B cell (primary cell): ENCODE measurements at regions not wholly inside any gene's neighbourhood (a gene's known extent, or its start where the extent isn't known, plus 50 kb on each side); places are given as distances from the start of the nearest gene placed in this dataset.

Experiments
- ATAC-seq: fragments of 200-7000 bp; cut with Tn5 transposase; one replicate; pipeline ENCODE4 v1.10.0; 2021; ENCODE audit warnings: low read depth, mild to moderate bottlenecking, moderate number of reproducible peaks, moderate library complexity
- CTCF ChIA-PET: fragments of 350-600 bp; sonication (Branson Sonifier 250); formaldehyde crosslinking; loops from one replicate; lab custom pipeline; 2021; ENCODE audit warnings: antibody characterized with exemption, inconsistent platforms; lab: Charles Lee
- POLR2A ChIA-PET: fragments of 350-600 bp; sonication (Branson Sonifier 250); formaldehyde crosslinking; loops from one replicate; lab custom pipeline; 2021; ENCODE audit warnings: antibody characterized with exemption; lab: Charles Lee
- DNase-seq: peaks from one replicate; pipeline ENCODE4 v3.0.0; 2013
- H2AFZ ChIP-seq: 2 replicates; pipeline ENCODE4 v1.6.1; 2012; ENCODE audit warnings: mild to moderate bottlenecking, low read depth, low read length; ENCODE audit not compliant: insufficient read depth, poor library complexity, severe bottlenecking
- H3K27ac ChIP-seq, 2 donors: 1 replicate in 1 of 2; 2 replicates in 1 of 2; pipeline ENCODE4 v1.5.1; 2012 to 2013; ENCODE audit warnings: low read length in 2 of 2, mild to moderate bottlenecking in 2 of 2, moderate library complexity in 1 of 2
- H3K27me3 ChIP-seq, 4 experiments: fragments of 200-600 bp in 1 of 4; sonication (generic) in 1 of 4; replicated peaks in 1 of 4; 1 replicate in 2 of 4; 2 replicates in 2 of 4; pipeline versions ENCODE4 v1.6.1 to v1.7.0; 2013 to 2016; ENCODE audit warnings: low read length in 3 of 4, mild to moderate bottlenecking in 2 of 4, mixed read lengths in 1 of 4, moderate library complexity in 1 of 4; ENCODE audit not compliant: insufficient read depth in 4 of 4, control insufficient read depth in 3 of 4; ENCODE audit errors: control extremely low read depth in 1 of 4
- H3K36me3 ChIP-seq, 2 experiments: replicated peaks in 1 of 2; 1 replicate in 1 of 2; 2 replicates in 1 of 2; pipeline versions ENCODE4 v1.6.1 to v1.7.1; 2013; ENCODE audit warnings: low read length in 1 of 2; ENCODE audit not compliant: insufficient read depth in 2 of 2, control insufficient read depth in 1 of 2; ENCODE audit errors: control extremely low read depth in 1 of 2, extremely low read depth in 1 of 2
- H3K4me1 ChIP-seq, 2 donors: fragments of 200-600 bp in 1 of 2; sonication (generic) in 1 of 2; 1 replicate in 1 of 2; 2 replicates in 1 of 2; pipeline versions ENCODE4 v1.5.1 to v1.6.1; 2013 to 2017; ENCODE audit warnings: low read length in 2 of 2; ENCODE audit not compliant: control insufficient read depth in 2 of 2, insufficient read depth in 2 of 2
- H3K4me2 ChIP-seq: replicated peaks from 2 replicates; pipeline ENCODE3; 2012; ENCODE audit warnings: mild to moderate bottlenecking, low read depth, low read length; ENCODE audit not compliant: poor library complexity, severe bottlenecking
- H3K4me3 ChIP-seq, 5 experiments: fragments of 200-600 bp in 1 of 5; sonication (generic) in 1 of 5; 1 replicate in 3 of 5; 2 replicates in 2 of 5; pipeline versions ENCODE4 v1.5.1 to v1.7.0; 2011 to 2016; ENCODE audit warnings: low read length in 4 of 5, mild to moderate bottlenecking in 4 of 5, low read depth in 2 of 5, control low read depth in 1 of 5, moderate library complexity in 1 of 5; ENCODE audit not compliant: insufficient read depth in 1 of 5; ENCODE audit errors: control extremely low read depth in 1 of 5, extremely low read depth in 1 of 5
- H3K79me2 ChIP-seq: fragments of 200-600 bp; sonication (generic); one replicate; pipeline ENCODE4 v1.6.0; 2016; ENCODE audit warnings: low read length; ENCODE audit not compliant: control insufficient read depth, insufficient read depth
- H3K9ac ChIP-seq: fragments of 200-600 bp; sonication (generic); 2 replicates; pipeline ENCODE4 v1.6.1; 2017; ENCODE audit warnings: mild to moderate bottlenecking, low read length, moderate library complexity
- H3K9me3 ChIP-seq, 3 donors: one replicate each; pipeline versions ENCODE4 v1.6.1 to v1.7.1; 2013; ENCODE audit warnings: low read length in 2 of 3; ENCODE audit not compliant: control insufficient read depth in 2 of 3, insufficient read depth in 1 of 3; ENCODE audit errors: control extremely low read depth in 1 of 3
- H4K20me1 ChIP-seq: 2 replicates; pipeline ENCODE4 v1.6.0; 2012; ENCODE audit warnings: mild to moderate bottlenecking, low read length; ENCODE audit not compliant: insufficient read depth, control insufficient read depth, poor library complexity, severe bottlenecking
- H3K27ac Mint-ChIP-seq: one replicate; pipeline ENCODE4 v1.8.0; 2021; ENCODE audit warnings: mixed read lengths
- H3K27me3 Mint-ChIP-seq: one replicate; pipeline ENCODE4 v1.8.0; 2021; ENCODE audit warnings: mixed read lengths
- H3K4me1 Mint-ChIP-seq: one replicate; pipeline ENCODE4 v1.8.0; 2021; ENCODE audit warnings: mixed read lengths
- H3K4me3 Mint-ChIP-seq: one replicate; pipeline ENCODE4 v1.8.0; 2021; ENCODE audit warnings: mixed read lengths
- H3K9me3 Mint-ChIP-seq: one replicate; pipeline ENCODE4 v1.8.0; 2022; ENCODE audit warnings: mixed read lengths; ENCODE audit not compliant: insufficient read depth
- EZH2 ChIP-seq: IDR thresholded peaks from 2 replicates; pipeline ENCODE4 v1.6.1; 2012; ENCODE audit warnings: borderline replicate concordance, low read depth, mild to moderate bottlenecking, moderate library complexity, low read length; ENCODE audit not compliant: insufficient read depth, poor library complexity, severe bottlenecking
- WGBS: methylation state at CpG from one replicate; pipeline ENCODE4 v1.1.5; 2013; ENCODE audit warnings: missing lambda C conversion rate; ENCODE audit not compliant: insufficient coverage; 5-methylcytosine and 5-hydroxymethylcytosine counted together
- intact Hi-C: fragments of 100-400 bp; cut with micrococcal nuclease; formaldehyde crosslinking; loops from one replicate; pipeline ENCODE4 v1.10.0; 2022
- TF ChIP-seq, protein P1 (sequence below): fragments of 200-600 bp; IDR thresholded peaks from one replicate; pipeline ENCODE4 v1.8.0; 2022; ENCODE audit warnings: antibody characterized with exemption, mild to moderate bottlenecking

DNA sequence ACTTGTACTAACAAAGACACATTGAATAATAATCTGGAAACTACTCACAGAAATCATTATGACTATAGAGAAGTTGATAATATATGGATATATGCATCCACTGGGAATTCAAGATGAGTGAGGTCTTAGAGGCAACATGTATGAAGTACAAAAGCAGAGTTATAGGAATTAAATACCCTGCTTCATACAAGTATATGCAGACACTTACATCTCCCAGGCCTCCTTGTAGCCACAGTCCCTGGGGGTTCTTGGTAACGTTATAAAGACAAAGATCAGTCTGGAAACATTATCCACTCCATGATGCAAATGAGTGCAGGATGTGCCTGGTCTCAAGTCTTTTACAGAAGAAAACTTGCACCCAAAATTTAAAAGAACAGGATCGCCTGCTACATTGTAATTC is 92.4 kb upstream of the ANXA1 start:
- H4K20me1 ChIP-seq, result no peaks in the 10 kb centered on the region
- no peak overlapping the region for H3K27ac ChIP-seq
- H3K4me2 ChIP-seq, result no peak overlapping the region
- H3K9me3 ChIP-seq, result no peaks in the 10 kb centered on the region
- ChIA-PET CTCF (no interaction called here), POLR2A (no interaction called here)
- no peak overlapping the region for H3K9ac ChIP-seq
- ATAC-seq (no peak), DNase-seq (no peak)
- H3K4me1 ChIP-seq, result no peaks in the 10 kb centered on the region
- no peak for TF ChIP-seq EZH2
- TF ChIP-seq, protein P1, sequence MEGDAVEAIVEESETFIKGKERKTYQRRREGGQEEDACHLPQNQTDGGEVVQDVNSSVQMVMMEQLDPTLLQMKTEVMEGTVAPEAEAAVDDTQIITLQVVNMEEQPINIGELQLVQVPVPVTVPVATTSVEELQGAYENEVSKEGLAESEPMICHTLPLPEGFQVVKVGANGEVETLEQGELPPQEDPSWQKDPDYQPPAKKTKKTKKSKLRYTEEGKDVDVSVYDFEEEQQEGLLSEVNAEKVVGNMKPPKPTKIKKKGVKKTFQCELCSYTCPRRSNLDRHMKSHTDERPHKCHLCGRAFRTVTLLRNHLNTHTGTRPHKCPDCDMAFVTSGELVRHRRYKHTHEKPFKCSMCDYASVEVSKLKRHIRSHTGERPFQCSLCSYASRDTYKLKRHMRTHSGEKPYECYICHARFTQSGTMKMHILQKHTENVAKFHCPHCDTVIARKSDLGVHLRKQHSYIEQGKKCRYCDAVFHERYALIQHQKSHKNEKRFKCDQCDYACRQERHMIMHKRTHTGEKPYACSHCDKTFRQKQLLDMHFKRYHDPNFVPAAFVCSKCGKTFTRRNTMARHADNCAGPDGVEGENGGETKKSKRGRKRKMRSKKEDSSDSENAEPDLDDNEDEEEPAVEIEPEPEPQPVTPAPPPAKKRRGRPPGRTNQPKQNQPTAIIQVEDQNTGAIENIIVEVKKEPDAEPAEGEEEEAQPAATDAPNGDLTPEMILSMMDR, result no peak
- no peaks in the 10 kb centered on the region for H3K9me3 Mint-ChIP-seq
- H3K4me3 Mint-ChIP-seq, result no peak overlapping the region
- no peaks in the 10 kb centered on the region for H3K27me3 ChIP-seq
- H3K4me1 Mint-ChIP-seq, result peaks cover 4% of the 10 kb centered on the region
- WGBS, result no CpG with 5 or more reads among the region's 2 CpGs
- no peaks in the 10 kb centered on the region for H3K36me3 ChIP-seq
- no peaks in the 10 kb centered on the region for H3K79me2 ChIP-seq
- intact Hi-C loops, result no loop called here
- H3K4me3 ChIP-seq, result no peak overlapping the region
- H3K27ac Mint-ChIP-seq, result no peak overlapping the region
- H2AFZ ChIP-seq, result no peak overlapping the region
- H3K27me3 Mint-ChIP-seq, result peaks cover 4% of the 10 kb centered on the region

DNA sequence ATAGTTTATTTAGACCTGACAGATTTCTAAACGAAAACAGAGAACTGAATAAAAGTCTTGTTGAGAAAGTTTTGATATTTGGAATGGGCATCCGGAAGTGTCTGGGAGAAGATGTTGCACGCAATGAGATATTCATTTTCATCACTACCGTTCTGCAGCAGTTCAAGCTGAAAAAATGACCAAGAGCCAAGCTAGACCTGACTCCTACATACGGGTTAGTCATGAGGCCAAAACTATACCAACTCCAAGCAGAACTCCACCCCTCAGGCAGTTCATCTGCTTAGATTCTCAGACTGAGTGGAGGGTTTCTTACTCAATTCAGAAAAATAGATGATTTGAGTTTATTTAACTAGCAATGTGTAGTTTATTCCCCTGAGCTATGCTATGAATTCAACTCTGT is 95.4 kb upstream of the ANXA1 start:
- Histone ChIP-seq H3K27me3 (no peaks in the 10 kb centered on the region), H2AFZ (no peak overlapping the region), H3K9ac (no peak overlapping the region), H3K9me3 (no peaks in the 10 kb centered on the region), H3K27ac (no peak overlapping the region), H3K79me2 (no peaks in the 10 kb centered on the region), H3K4me3 (no peak overlapping the region), H3K4me1 (no peaks in the 10 kb centered on the region), H3K36me3 (no peaks in the 10 kb centered on the region), H3K4me2 (no peak overlapping the region), H4K20me1 (no peaks in the 10 kb centered on the region)
- Mint-ChIP-seq H3K27me3 (peaks cover 8% of the 10 kb centered on the region), H3K27ac (no peak overlapping the region), H3K9me3 (no peaks in the 10 kb centered on the region), H3K4me3 (no peak overlapping the region), H3K4me1 (peaks cover 4% of the 10 kb centered on the region)
- intact Hi-C loops, result no loop called here
- TF ChIP-seq, protein P1, result no peak
- no peak for TF ChIP-seq EZH2
- DNase-seq (no peak), ATAC-seq (no peak)
- POLR2A ChIA-PET, result no interaction called here
- 92% methylated on average over 4 of the region's 5 CpGs for WGBS
- CTCF ChIA-PET, result no interaction called here
